Brain microvascular endothelial cell (primary cell): ENCODE measurements at regions not wholly inside any gene's neighbourhood (a gene's known extent, or its start where the extent isn't known, plus 50 kb on each side); places are given as distances from the start of the nearest gene placed in this dataset.
"Not testable (repeated sequence)": the region's sequence is repeated elsewhere in the genome, so short reads cannot be mapped to it uniquely, and the experiment has no call there.

ENCODE experiments used
- DNase-seq: peaks from one replicate; pipeline ENCODE4 v3.0.0-alpha.2; 2020
- H3K27ac ChIP-seq: fragments of 250-450 bp; sonication (Bioruptor Pico); 2 replicates; pipeline ENCODE4 v1.5.1; 2020; ENCODE audit warnings: mild to moderate bottlenecking, moderate library complexity
- H3K27me3 ChIP-seq: fragments of 250-450 bp; sonication (Bioruptor Pico); replicated peaks from 2 replicates; pipeline ENCODE4 v1.5.1; 2020; ENCODE audit warnings: mild to moderate bottlenecking
- H3K36me3 ChIP-seq: fragments of 250-450 bp; sonication (Bioruptor Pico); replicated peaks from 2 replicates; pipeline ENCODE4 v1.5.1; 2020; ENCODE audit warnings: mild to moderate bottlenecking
- H3K4me3 ChIP-seq: 2 replicates; pipeline ENCODE4 v1.5.1; 2011; ENCODE audit warnings: low read depth, mild to moderate bottlenecking, control low read depth, low read length, moderate library complexity
- CTCF ChIP-seq: IDR thresholded peaks from 2 replicates; pipeline ENCODE4 v1.5.1; 2011; ENCODE audit warnings: low read depth, mild to moderate bottlenecking, moderate library complexity, low read length, control low read depth, inconsistent platforms; ENCODE audit errors: missing control alignments
- in situ Hi-C: cut with HindIII; loops from 2 replicates; pipeline ENCODE4 v1.10.0; 2017; ENCODE audit warnings: low sequenced_read_pairs, low pct_ligation_motif_present

- Histone ChIP-seq H3K36me3 (no peaks in the 10 kb centered on the region), H3K27me3 (no peaks in the 10 kb centered on the region), H3K27ac (no peak overlapping the region), H3K4me3 (no peak overlapping the region)
- in situ Hi-C loops: no loop called here
- TF ChIP-seq CTCF: no peak
- DNase-seq: no peak
Measured at GRCh38 chr9:17075146-17075757, 59.6 kb upstream of the CNTLN start.

GRCh38 chr9:17072563-17072962 is 62.3 kb upstream of the CNTLN start:
- H3K27ac ChIP-seq, in situ Hi-C loops, H3K27me3 ChIP-seq, DNase-seq, H3K36me3 ChIP-seq, H3K4me3 ChIP-seq: not testable (repeated sequence)

- Histone ChIP-seq H3K27ac (no peak overlapping the region), H3K27me3 (no peaks in the 10 kb centered on the region), H3K36me3 (no peaks in the 10 kb centered on the region), H3K4me3 (no peak overlapping the region)
- DNase-seq: no peak
- no peak for TF ChIP-seq CTCF
- in situ Hi-C loops: no loop called here
Measured at GRCh38 chr9:17068671-17069070, 66.2 kb upstream of the CNTLN start.

GRCh38 chr9:17065062-17065461 is 69.8 kb upstream of the CNTLN start:
- Histone ChIP-seq H3K4me3 (no peak overlapping the region), H3K36me3 (no peaks in the 10 kb centered on the region), H3K27ac (no peak overlapping the region), H3K27me3 (no peaks in the 10 kb centered on the region)
- peak; percentile 20 for DNase-seq
- in situ Hi-C loops: no loop called here
- TF ChIP-seq CTCF: no peak

DNA sequence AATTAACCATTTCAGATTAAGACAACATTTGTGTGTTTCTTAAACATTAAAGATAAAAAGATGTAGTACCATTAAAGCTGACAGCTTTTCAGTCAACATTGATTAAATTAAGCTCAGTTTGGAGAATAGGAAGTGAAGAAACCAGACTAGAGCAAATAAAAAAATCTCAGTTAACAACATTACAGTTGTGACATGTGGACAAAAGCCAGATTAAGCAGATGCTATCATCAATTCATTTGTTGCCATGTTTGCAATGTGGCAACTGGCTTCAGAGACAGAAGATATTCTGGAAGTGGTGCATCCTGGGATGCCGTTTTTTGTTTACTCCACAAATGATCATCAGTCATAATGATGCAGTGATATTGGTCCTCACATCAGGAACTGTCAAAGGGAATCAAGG is 70.3 kb upstream of the CNTLN start:
- H3K36me3 ChIP-seq: no peaks in the 10 kb centered on the region
- no peak for TF ChIP-seq CTCF
- in situ Hi-C loops: no loop called here
- H3K27me3 ChIP-seq: no peaks in the 10 kb centered on the region
- H3K27ac ChIP-seq: no peak overlapping the region
- DNase-seq: no peak
- H3K4me3 ChIP-seq: no peak overlapping the region

DNA sequence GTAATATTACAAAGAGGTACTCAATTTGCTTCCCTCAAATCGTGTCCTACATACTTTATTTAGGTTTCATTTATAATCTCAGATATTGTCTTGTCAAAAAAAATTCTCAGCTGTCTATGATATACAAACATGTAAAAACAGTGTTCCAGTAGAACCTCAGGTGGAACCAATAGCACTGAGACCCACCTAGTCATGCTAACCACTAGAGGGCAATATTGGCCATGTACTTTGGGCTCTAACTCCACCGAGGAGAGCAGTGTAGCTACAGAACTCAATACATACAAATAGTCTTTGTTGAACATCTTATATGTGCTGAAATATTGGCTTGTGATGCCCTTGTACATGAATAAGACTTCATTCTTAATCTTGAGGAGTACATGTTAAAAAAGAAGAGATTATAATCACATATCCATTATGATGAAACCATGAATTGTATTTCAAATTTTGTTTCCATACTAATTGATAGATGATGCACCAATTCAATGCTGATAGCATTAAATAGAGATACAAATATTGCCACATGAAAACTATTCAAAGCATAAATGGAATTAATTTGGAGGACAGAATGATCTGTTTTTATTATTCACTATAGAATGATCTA is 71.2 kb upstream of the CNTLN start:
- Histone ChIP-seq H3K27me3 (no peaks in the 10 kb centered on the region), H3K36me3 (no peaks in the 10 kb centered on the region), H3K27ac (no peak overlapping the region), H3K4me3 (no peak overlapping the region)
- TF ChIP-seq CTCF: peak; percentile 91
- in situ Hi-C loops: no loop called here
- peak; percentile 36 for DNase-seq
